ENCODE measurements at regions not wholly inside any gene's neighbourhood (a gene's known extent, or its start where the extent isn't known, plus 50 kb on each side); places are given as distances from the start of the nearest gene placed in this dataset.
"Not testable (repeated sequence)": the region's sequence is repeated elsewhere in the genome, so short reads cannot be mapped to it uniquely, and the experiment has no call there.

DNA sequence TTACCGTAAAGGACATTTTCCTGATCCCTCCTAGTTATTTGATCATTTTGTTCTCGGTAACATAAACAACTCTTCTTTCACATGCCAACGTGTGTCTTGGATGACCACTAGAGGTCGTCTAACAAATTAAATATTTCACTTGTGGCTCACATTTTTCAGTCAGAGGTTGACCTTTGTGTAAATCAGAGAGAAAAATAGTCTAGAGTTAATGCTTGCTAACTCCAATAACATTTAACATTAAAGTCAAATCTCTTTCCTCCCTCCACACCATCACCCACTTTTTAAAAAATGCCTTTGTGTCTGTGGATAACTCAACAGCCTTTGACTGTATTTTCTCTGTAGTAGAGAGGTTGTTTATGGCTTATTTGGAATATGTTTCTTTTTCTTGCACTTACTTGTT, 220.5 kb upstream of the B3GALT2 start:
- DNase-seq = peak; percentile 38

GRCh38 chr1:193404236-193404635, 217.8 kb upstream of the B3GALT2 start:
- no peak for DNase-seq

- DNase-seq = no peak
Observed at GRCh38 chr1:193402977-193403376, 216.6 kb upstream of the B3GALT2 start.

- peak; percentile 24 for DNase-seq
Observed at GRCh38 chr1:193402037-193402436, 215.6 kb upstream of the B3GALT2 start.

DNA sequence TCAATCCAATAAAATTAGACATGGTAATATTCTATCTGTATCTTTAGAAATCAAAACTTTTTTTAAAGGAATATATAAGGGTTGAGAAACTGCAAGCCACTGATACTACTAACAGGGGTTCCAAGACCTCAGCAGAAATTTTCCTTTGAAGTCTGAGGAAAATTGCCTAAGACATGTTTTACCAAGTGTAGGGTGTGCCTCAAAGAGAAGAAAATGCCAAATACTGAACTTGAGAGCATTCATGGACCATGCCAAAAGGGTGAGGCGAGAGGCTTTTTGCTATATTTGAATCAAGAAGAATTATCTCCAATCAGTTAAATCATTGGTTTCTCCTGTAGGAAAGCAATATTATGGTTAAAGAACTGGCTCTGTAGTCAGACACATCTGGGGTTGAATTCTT, 207.9 kb upstream of the B3GALT2 start:
- DNase-seq = no peak

DNA sequence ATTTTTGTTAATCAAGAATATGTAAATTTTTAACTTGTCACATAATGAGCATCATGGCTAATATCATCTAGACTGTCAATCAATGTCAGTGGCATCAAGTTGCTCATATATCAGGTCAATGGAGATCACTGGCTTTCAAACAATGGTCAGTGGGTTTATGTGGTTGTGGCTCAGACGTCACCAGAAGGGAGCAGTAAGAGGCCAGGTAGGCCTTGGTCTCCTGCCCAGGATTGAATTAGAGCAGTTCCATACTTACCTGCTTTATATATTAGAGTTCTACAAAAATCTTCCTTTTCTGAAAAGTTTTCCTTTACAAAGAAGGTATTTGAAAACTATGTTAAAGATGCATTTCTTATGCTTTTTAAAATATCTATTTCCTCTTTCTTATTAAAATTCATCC, 206.3 kb upstream of the B3GALT2 start:
- DNase-seq = no peak

- no peak for DNase-seq
Observed at GRCh38 chr1:193388683-193389082, 202.3 kb upstream of the B3GALT2 start.

- DNase-seq = no peak
Observed at GRCh38 chr1:193388165-193388564, 201.8 kb upstream of the B3GALT2 start.

- no peak for DNase-seq
Observed at GRCh38 chr1:193387406-193387805, 201.0 kb upstream of the B3GALT2 start.

GRCh38 chr1:193378451-193378850, 192.0 kb upstream of the B3GALT2 start:
- DNase-seq = not testable (repeated sequence)

DNA sequence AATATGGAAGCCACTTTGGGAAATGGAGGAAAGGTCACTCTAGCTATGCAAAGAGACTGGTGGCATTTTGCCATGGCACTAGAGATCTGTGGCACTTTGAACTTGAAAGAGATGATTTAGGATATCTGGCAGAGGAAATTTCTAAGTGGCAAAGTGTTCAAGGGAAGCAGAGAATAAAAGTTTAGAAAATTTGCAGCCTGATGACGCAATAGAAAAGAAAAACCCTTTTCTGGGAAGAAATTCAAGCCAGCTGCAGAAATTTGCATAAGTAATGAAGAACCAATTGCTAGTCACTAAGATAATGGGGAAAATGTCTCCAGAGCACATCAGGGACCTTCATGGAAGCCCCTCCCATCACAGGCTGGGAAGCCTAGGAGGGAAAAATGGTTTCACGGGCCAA, 191.1 kb upstream of the B3GALT2 start:
- DNase-seq = no peak

GRCh38 chr1:193372553-193372952, 186.1 kb upstream of the B3GALT2 start:
- no peak for DNase-seq

DNA sequence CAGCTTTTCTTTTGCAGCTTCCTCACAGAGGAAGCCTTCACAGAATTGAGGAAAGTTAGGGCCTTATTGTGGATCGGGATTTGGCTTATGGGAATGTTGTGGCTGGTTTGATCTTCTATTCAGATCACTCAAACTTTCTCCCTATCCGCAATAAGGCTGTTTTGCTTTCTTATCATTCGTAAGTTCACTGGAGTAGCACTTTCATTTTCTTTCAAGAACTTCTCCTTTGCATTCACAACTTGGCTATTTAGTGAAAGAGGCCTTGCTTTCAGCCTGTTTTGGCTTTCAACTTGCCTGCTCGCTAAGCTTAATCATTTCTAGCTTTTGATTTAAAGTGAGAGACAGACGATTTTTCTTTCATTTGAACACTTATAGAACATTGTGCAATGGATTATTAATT, 181.9 kb upstream of the B3GALT2 start:
- DNase-seq = no peak

DNA sequence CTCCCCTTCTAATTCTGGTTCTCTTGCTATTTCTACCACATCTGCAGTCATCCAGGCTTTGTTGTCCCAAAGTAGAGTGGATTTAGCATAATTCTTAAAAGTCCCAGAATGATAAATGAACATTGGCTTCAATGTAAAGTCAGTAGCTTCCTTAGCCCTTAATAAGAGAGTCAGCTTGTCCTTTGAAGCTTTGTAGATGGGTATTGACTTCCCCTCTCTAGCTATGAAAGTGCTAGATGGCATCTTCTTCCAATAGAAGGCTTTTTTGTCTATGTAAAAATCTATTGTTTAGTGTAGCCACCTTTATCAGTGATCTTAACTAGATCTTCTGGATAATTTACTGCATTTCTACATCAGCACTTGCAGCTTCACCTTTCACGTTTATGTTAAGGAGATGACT, 181.4 kb upstream of the B3GALT2 start:
- no peak for DNase-seq

DNA sequence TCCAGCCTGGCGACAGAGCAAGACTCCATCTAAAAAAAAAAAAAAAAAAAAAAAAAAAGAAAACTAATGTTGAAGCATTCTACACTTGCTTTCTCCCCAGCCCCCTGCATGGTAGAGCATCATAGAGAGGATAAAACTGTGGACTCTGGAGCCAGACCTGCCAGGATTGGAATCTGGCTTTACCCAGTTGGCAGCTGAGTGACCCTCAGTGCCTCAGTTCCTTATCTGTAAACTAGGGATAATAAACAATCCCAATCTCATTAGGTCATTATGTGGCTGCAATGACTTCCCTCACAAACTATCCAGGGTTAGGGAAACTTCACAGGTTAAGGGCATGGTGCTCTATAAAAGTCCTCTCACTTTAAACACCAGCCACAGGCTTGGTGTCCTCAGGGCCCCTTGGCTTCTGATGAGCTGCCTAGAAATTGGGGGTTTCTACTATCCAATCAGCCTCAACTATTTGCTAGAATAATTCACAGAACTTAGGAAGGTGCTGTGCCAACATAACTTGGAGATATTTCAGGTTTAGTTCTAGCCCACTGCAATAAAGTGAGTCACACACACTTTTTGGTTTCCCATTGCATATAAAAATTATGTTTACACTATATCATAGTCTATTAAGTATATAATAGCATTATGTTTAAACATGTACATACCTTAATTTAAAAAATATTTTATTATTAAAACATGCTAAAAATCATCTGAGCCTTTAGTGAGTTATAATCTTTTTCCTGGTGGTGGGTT, 180.5 kb upstream of the B3GALT2 start:
- no peak for DNase-seq

- DNase-seq = no peak
Observed at GRCh38 chr1:193365966-193366365, 179.6 kb upstream of the B3GALT2 start.

DNA sequence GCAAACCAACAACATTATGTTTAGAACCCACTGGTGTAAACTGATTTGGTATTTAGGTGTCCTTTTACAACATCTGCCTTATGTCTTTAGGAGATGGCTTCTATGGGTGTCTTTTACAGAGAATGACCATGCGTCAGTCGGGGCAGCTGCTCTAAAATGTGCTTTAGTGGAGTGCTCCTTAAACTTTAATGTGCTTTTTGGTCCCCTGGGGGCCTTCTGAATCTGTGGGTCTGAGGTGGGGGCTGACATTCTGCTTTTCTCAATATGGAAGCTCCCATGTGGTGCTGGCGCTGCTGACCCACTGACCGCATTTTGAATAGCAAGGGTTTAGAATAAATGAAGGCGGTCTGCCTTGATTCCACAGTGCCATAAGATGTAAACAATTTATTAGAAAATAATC, 173.2 kb upstream of the B3GALT2 start:
- no peak for DNase-seq

DNA sequence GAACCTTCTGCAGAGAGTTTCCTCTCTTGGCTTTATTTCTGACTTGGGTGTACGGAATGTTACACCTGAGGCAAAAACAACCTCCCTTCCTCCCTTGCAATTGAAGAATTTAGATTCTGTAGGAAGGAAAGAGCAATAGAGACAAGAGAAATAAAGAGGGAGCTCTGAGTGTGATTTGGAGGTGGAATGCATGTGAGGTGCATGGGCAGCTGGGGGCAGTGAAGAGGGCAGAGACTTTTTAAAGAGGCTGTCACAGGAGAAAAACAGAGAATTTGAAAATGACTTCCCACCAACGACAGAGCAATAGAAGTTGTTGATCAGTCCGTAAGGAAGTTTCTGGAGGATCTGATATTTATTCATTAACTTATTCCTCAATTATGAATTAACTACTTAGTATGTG, 172.0 kb upstream of the B3GALT2 start:
- DNase-seq = no peak

DNA sequence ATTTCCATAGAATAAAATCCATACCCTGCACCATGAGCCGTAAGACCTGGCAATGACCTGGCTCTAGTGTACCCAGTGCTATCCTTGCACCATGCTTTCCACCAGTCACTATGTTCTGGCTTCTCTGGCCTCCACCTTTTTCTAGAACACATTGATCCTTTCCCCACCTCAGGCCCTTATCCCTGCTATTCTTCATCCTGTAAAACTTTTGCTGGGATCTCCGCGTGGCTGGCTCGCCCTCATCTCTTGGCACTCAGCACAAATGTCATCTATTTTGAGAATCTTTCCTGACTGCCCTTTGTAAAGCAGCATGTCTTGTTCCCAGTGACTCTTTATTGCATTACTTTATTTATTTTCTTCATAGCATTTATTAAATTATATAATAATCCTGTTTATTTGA, 169.8 kb upstream of the B3GALT2 start:
- no peak for DNase-seq

- DNase-seq = no peak
Observed at GRCh38 chr1:193355626-193356025, 169.2 kb upstream of the B3GALT2 start.

DNA sequence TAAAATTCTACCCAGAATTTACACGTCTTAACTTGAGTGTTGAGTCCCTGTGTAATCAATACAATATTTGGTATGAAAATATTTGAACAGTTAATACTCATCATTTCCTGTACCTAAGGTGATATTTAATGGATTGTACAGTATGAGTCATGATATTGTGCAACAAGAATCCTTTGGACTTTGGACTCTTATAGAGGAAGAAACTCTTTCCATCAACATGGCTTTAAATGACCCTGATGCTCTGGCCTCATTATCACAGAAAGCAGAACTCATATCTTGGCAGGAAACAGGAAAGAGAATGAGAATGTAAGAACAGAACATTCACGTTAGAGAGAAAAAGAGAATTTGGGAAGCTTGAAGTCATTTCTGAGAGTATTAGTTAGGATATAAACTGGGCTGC, 168.8 kb upstream of the B3GALT2 start:
- peak; percentile 28 for DNase-seq

- DNase-seq = no peak
Observed at GRCh38 chr1:193348769-193349535, 162.5 kb upstream of the B3GALT2 start.

- DNase-seq = peak; percentile 27
Observed at GRCh38 chr1:193348091-193348768, 161.8 kb upstream of the B3GALT2 start.

DNA sequence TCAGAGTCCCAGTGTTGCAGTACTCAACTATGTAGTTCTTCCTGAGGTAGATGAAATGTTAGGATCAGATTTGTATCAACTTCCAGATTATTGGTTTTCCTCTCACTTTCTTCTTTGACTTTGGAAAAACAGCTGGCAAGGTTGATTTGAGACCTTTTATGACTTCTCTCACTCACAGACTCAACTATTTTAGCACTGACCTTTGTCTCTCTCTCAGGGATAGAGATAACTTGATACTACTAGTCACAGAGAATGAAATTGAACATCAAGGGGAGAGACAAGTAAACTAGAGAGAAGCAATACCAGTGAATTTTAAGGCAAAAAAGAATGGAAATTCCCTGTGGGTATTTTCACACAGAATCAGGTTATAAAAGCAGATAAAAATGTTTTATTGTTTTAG, 159.7 kb upstream of the B3GALT2 start:
- DNase-seq = no peak
